WTC11 (cell line): ENCODE measurements at regions not wholly inside any gene's neighbourhood (a gene's known extent, or its start where the extent isn't known, plus 50 kb on each side); places are given as distances from the start of the nearest gene placed in this dataset.

ENCODE experiments used
- ATAC-seq: fragments of 200-7000 bp; cut with Tn5 transposase; 2 replicates; pipeline ENCODE4 v1.10.0; 2021; ENCODE audit warnings: mild to moderate bottlenecking, moderate library complexity
- CTCF ChIA-PET: fragments of 300-600 bp; sonication (Branson Sonifier 250); formaldehyde crosslinking; loops from one replicate; lab custom pipeline; 2021; ENCODE audit warnings: antibody characterized with exemption; lab: Charles Lee
- POLR2A ChIA-PET: fragments of 350-600 bp; sonication (Branson Sonifier 250); formaldehyde crosslinking; loops from one replicate; lab custom pipeline; 2021; ENCODE audit warnings: antibody characterized with exemption; lab: Charles Lee
- DNase-seq: peaks from one replicate; pipeline ENCODE4 v3.0.0; 2021; ENCODE audit warnings: low spot score
- H3K27ac Mint-ChIP-seq: 2 replicates; pipeline ENCODE4 v1.8.0; 2021; ENCODE audit warnings: mixed read lengths
- H3K27me3 Mint-ChIP-seq: 2 replicates; pipeline ENCODE4 v1.8.0; 2021; ENCODE audit warnings: low read depth, mild to moderate bottlenecking, moderate library complexity, mixed read lengths
- H3K36me3 Mint-ChIP-seq: 2 replicates; pipeline ENCODE4 v1.8.0; 2021; ENCODE audit warnings: mixed read lengths
- H3K4me1 Mint-ChIP-seq: 2 replicates; pipeline ENCODE4 v1.8.0; 2022; ENCODE audit warnings: mixed read lengths
- H3K4me3 Mint-ChIP-seq: 2 replicates; pipeline ENCODE4 v1.8.0; 2021; ENCODE audit warnings: mild to moderate bottlenecking, moderate library complexity, mixed read lengths
- H3K9me3 Mint-ChIP-seq: 2 replicates; pipeline ENCODE4 v1.8.0; 2021; ENCODE audit warnings: mixed read lengths
- ATF1 ChIP-seq: sonication (generic); formaldehyde crosslinking; IDR thresholded peaks from 2 replicates; pipeline ENCODE4 v1.8.1; 2023; ENCODE audit warnings: mild to moderate bottlenecking, moderate library complexity, missing genetic modification reagents
- CREB1 ChIP-seq: sonication (generic); formaldehyde crosslinking; IDR thresholded peaks from 2 replicates; pipeline ENCODE4 v1.8.0; 2023; ENCODE audit warnings: mild to moderate bottlenecking, missing genetic modification reagents
- JAZF1 ChIP-seq: fragments of 250-450 bp; sonication (Bioruptor Pico); IDR thresholded peaks from 2 replicates; pipeline ENCODE4 v1.9.0; 2021; ENCODE audit warnings: moderate library complexity, mild to moderate bottlenecking, inconsistent platforms
- KAT7 ChIP-seq: sonication (generic); formaldehyde crosslinking; IDR thresholded peaks from 2 replicates; pipeline ENCODE4 v1.8.1; 2023; ENCODE audit warnings: missing genetic modification reagents, mild to moderate bottlenecking, borderline replicate concordance
- MAX ChIP-seq: sonication (generic); formaldehyde crosslinking; IDR thresholded peaks from 2 replicates; pipeline ENCODE4 v1.8.0; 2022; ENCODE audit warnings: mild to moderate bottlenecking, missing genetic modification reagents
- PRDM15 ChIP-seq: sonication (generic); formaldehyde crosslinking; IDR thresholded peaks from 2 replicates; pipeline ENCODE4 v1.8.0; 2022; ENCODE audit warnings: missing genetic modification reagents
- PRRX2 ChIP-seq: fragments of 250-450 bp; sonication (Bioruptor Pico); IDR thresholded peaks from 2 replicates; pipeline ENCODE4 v1.8.0; 2021; ENCODE audit warnings: mild to moderate bottlenecking
- SOX15 ChIP-seq: fragments of 250-450 bp; sonication (Bioruptor Pico); IDR thresholded peaks from 2 replicates; pipeline ENCODE4 v1.9.0; 2021; ENCODE audit warnings: mild to moderate bottlenecking
- ZBTB21 ChIP-seq: sonication (generic); formaldehyde crosslinking; IDR thresholded peaks from 2 replicates; pipeline ENCODE4 v1.8.1; 2023; ENCODE audit warnings: mild to moderate bottlenecking, missing genetic modification reagents, borderline replicate concordance
- ZNF671 ChIP-seq: fragments of 250-450 bp; sonication (Bioruptor Pico); IDR thresholded peaks from 2 replicates; pipeline ENCODE4 v1.8.0; 2021; ENCODE audit warnings: mild to moderate bottlenecking
- TF ChIP-seq, protein P1 (sequence below): sonication (generic); formaldehyde crosslinking; IDR thresholded peaks from 2 replicates; pipeline ENCODE4 v1.8.0; 2023; ENCODE audit warnings: mild to moderate bottlenecking, missing genetic modification reagents
- TF ChIP-seq, protein P2 (sequence below): fragments of 250-450 bp; sonication (Bioruptor Pico); IDR thresholded peaks from 2 replicates; pipeline ENCODE4 v1.9.0; 2021; ENCODE audit warnings: mild to moderate bottlenecking
- TF ChIP-seq, protein P3 (sequence below): sonication (generic); formaldehyde crosslinking; IDR thresholded peaks from 2 replicates; pipeline ENCODE4 v1.8.1; 2023; ENCODE audit warnings: mild to moderate bottlenecking, missing genetic modification reagents
- TF ChIP-seq, protein P4 (sequence below): sonication (generic); formaldehyde crosslinking; IDR thresholded peaks from 2 replicates; pipeline ENCODE4 v1.8.0; 2022; ENCODE audit warnings: mild to moderate bottlenecking, missing genetic modification reagents
- TF ChIP-seq, protein P5 (sequence below): fragments of 250-450 bp; sonication (Bioruptor Pico); conservative IDR thresholded peaks from 2 replicates; pipeline ENCODE4 v1.9.0; 2021; ENCODE audit warnings: mild to moderate bottlenecking
- TF ChIP-seq, protein P6 (sequence below): sonication (generic); formaldehyde crosslinking; IDR thresholded peaks from 2 replicates; pipeline ENCODE4 v1.8.0; 2022; ENCODE audit warnings: mild to moderate bottlenecking, missing genetic modification reagents

GRCh38 chrX:110519501-110519900 is 160.9 kb downstream of the RTL9 start:
- peaks cover 8% of the 10 kb centered on the region; the same call in 1 of the 2 replicates for H3K27me3 Mint-ChIP-seq
- H3K4me1 Mint-ChIP-seq = peaks cover 28% of the 10 kb centered on the region
- POLR2A ChIA-PET = no interaction called here
- no peaks in the 10 kb centered on the region; the same call in 1 of the 2 replicates for H3K9me3 Mint-ChIP-seq
- no peak overlapping the region for H3K27ac Mint-ChIP-seq
- no peaks in the 10 kb centered on the region for H3K36me3 Mint-ChIP-seq
- no peak for ATAC-seq
- TF ChIP-seq SOX15 (no peak), PRDM15 (CRISPR knock-in tag) (no peak), ATF1 (no peak), KAT7 (CRISPR knock-in tag) (no peak), PRRX2 (CRISPR knock-in tag) (no peak), ZNF671 (CRISPR knock-in tag) (no peak), ZBTB21 (CRISPR knock-in tag) (no peak)
- TF ChIP-seq, protein P1, sequence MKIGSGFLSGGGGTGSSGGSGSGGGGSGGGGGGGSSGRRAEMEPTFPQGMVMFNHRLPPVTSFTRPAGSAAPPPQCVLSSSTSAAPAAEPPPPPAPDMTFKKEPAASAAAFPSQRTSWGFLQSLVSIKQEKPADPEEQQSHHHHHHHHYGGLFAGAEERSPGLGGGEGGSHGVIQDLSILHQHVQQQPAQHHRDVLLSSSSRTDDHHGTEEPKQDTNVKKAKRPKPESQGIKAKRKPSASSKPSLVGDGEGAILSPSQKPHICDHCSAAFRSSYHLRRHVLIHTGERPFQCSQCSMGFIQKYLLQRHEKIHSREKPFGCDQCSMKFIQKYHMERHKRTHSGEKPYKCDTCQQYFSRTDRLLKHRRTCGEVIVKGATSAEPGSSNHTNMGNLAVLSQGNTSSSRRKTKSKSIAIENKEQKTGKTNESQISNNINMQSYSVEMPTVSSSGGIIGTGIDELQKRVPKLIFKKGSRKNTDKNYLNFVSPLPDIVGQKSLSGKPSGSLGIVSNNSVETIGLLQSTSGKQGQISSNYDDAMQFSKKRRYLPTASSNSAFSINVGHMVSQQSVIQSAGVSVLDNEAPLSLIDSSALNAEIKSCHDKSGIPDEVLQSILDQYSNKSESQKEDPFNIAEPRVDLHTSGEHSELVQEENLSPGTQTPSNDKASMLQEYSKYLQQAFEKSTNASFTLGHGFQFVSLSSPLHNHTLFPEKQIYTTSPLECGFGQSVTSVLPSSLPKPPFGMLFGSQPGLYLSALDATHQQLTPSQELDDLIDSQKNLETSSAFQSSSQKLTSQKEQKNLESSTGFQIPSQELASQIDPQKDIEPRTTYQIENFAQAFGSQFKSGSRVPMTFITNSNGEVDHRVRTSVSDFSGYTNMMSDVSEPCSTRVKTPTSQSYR (CRISPR knock-in tag) = no peak
- TF ChIP-seq, protein P2, sequence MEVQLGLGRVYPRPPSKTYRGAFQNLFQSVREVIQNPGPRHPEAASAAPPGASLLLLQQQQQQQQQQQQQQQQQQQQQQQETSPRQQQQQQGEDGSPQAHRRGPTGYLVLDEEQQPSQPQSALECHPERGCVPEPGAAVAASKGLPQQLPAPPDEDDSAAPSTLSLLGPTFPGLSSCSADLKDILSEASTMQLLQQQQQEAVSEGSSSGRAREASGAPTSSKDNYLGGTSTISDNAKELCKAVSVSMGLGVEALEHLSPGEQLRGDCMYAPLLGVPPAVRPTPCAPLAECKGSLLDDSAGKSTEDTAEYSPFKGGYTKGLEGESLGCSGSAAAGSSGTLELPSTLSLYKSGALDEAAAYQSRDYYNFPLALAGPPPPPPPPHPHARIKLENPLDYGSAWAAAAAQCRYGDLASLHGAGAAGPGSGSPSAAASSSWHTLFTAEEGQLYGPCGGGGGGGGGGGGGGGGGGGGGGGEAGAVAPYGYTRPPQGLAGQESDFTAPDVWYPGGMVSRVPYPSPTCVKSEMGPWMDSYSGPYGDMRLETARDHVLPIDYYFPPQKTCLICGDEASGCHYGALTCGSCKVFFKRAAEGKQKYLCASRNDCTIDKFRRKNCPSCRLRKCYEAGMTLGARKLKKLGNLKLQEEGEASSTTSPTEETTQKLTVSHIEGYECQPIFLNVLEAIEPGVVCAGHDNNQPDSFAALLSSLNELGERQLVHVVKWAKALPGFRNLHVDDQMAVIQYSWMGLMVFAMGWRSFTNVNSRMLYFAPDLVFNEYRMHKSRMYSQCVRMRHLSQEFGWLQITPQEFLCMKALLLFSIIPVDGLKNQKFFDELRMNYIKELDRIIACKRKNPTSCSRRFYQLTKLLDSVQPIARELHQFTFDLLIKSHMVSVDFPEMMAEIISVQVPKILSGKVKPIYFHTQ (CRISPR knock-in tag) = no peak
- TF ChIP-seq, protein P3, sequence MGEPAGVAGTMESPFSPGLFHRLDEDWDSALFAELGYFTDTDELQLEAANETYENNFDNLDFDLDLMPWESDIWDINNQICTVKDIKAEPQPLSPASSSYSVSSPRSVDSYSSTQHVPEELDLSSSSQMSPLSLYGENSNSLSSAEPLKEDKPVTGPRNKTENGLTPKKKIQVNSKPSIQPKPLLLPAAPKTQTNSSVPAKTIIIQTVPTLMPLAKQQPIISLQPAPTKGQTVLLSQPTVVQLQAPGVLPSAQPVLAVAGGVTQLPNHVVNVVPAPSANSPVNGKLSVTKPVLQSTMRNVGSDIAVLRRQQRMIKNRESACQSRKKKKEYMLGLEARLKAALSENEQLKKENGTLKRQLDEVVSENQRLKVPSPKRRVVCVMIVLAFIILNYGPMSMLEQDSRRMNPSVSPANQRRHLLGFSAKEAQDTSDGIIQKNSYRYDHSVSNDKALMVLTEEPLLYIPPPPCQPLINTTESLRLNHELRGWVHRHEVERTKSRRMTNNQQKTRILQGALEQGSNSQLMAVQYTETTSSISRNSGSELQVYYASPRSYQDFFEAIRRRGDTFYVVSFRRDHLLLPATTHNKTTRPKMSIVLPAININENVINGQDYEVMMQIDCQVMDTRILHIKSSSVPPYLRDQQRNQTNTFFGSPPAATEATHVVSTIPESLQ = no peak
- TF ChIP-seq, protein P4, sequence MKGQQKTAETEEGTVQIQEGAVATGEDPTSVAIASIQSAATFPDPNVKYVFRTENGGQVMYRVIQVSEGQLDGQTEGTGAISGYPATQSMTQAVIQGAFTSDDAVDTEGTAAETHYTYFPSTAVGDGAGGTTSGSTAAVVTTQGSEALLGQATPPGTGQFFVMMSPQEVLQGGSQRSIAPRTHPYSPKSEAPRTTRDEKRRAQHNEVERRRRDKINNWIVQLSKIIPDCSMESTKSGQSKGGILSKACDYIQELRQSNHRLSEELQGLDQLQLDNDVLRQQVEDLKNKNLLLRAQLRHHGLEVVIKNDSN (CRISPR knock-in tag) = no peak
- TF ChIP-seq, all 79 proteins: peak for 0
- DNase-seq = no peak
- CTCF ChIA-PET = interaction anchor here (0.7 kb wide), 1 partner anchor 48 kb away, joined by 3 read pairs; no protein-coding TSS in a partner anchor
- no peak overlapping the region for H3K4me3 Mint-ChIP-seq

GRCh38 chrX:110519906-110520452 is 161.3 kb downstream of the RTL9 start:
- Mint-ChIP-seq H3K27me3 (peaks cover 8% of the 10 kb centered on the region; the same call in 1 of the 2 replicates), H3K36me3 (no peaks in the 10 kb centered on the region), H3K9me3 (no peaks in the 10 kb centered on the region), H3K4me3 (peak overlapping the region; percentile 24; the same call in 1 of the 2 replicates), H3K4me1 (peaks cover 28% of the 10 kb centered on the region), H3K27ac (no peak overlapping the region)
- no peak for DNase-seq
- ChIA-PET CTCF (no interaction called here), POLR2A (no interaction called here)
- peak; percentile 22 for ATAC-seq
- TF ChIP-seq SOX15 = no peak
- TF ChIP-seq, protein P4 (CRISPR knock-in tag) = no peak
- TF ChIP-seq, protein P5, sequence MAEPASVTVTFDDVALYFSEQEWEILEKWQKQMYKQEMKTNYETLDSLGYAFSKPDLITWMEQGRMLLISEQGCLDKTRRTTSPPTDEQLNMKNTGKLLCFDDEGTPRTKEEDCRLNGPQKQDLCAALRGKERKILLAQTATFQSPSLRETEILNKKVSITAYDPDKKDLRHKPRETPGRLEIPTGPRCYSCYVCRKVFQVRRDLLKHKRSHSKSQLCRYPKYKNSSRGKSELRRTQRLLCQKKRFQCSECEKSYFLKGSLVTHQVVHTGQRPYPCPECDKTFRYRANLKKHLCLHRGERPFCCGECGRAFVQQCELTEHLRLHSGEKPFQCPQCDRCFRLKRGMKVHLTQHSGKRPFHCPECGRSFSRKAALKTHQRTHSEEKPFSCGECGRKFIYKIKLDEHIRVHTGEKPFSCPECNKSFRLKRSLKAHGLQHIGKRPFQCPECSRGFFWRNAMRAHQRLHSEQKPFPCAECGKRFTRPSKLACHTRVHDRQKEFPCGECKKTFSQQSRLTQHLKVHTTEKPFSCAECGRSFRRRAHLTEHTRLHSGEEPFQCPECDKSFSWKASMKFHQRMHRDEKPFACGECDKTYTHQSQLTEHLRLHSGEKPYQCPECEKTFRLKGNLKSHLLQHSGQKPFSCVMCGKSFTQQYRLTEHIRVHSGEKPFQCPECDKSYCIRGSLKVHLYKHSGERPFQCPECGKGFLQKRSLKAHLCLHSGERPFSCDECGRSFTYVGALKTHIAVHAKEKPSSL (CRISPR knock-in tag) = no peak
- no peak for TF ChIP-seq JAZF1 (CRISPR knock-in tag)
- no peak for TF ChIP-seq CREB1
- TF ChIP-seq, protein P6, sequence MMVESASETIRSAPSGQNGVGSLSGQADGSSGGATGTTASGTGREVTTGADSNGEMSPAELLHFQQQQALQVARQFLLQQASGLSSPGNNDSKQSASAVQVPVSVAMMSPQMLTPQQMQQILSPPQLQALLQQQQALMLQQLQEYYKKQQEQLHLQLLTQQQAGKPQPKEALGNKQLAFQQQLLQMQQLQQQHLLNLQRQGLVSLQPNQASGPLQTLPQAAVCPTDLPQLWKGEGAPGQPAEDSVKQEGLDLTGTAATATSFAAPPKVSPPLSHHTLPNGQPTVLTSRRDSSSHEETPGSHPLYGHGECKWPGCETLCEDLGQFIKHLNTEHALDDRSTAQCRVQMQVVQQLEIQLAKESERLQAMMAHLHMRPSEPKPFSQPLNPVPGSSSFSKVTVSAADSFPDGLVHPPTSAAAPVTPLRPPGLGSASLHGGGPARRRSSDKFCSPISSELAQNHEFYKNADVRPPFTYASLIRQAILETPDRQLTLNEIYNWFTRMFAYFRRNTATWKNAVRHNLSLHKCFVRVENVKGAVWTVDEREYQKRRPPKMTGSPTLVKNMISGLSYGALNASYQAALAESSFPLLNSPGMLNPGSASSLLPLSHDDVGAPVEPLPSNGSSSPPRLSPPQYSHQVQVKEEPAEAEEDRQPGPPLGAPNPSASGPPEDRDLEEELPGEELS (CRISPR knock-in tag) = no peak
- TF ChIP-seq MAX (CRISPR knock-in tag) = no peak
